NT2/D1 (cell line): ENCODE measurements at regions not wholly inside any gene's neighbourhood (a gene's known extent, or its start where the extent isn't known, plus 50 kb on each side); places are given as distances from the start of the nearest gene placed in this dataset.

Experiments used
- SUZ12 ChIP-seq: IDR thresholded peaks from 2 replicates; pipeline ENCODE4 v1.6.1; 2011; ENCODE audit not compliant: insufficient read length, insufficient read depth; ENCODE audit errors: extremely low read depth
- ZNF274 ChIP-seq: IDR thresholded peaks from 2 replicates; pipeline ENCODE4 v1.6.1; 2011; ENCODE audit warnings: mild to moderate bottlenecking, low read depth, low read length

DNA sequence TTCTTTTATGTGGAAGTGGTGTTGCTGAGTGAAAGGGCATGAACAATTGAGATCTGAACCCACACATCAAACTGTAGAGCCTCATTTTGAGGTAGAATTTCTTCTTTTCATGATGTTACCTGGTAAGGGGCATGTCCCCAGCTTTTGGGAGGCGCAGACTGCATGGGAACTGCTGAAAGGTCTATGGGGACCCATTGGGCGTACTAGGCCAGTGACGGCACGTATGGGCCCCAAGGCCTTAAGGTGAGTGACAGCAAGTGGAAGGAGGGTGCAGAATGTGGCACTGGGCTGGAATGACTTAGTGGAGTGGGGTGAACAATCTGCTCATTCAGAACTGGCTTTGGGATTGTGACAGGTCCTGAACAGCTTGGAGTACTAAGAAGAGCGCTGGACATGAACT, 123.6 kb upstream of the RGMA start:
- TF ChIP-seq SUZ12 (no peak), ZNF274 (no peak)
